Fibroblast of peridontal ligament (primary cell): ENCODE measurements at regions not wholly inside any gene's neighbourhood (a gene's known extent, or its start where the extent isn't known, plus 50 kb on each side); places are given as distances from the start of the nearest gene placed in this dataset.
A peak's percentile ranks its signal among the peaks of the same experiment; 100 is the strongest.

Source experiments
- DNase-seq: peaks from one replicate; pipeline ENCODE4 v3.0.0-alpha.2; 2010; ENCODE audit errors: extremely low read depth

GRCh38 chr15:69505956-69506556 lies 53.4 kb downstream of the RPLP1 start:
- DNase-seq: no peak

- DNase-seq: no peak
These were observed 56.0 kb downstream of the RPLP1 start for GRCh38 chr15:69508659-69509058.

GRCh38 chr15:69509131-69509530 lies 56.5 kb downstream of the RPLP1 start:
- no peak for DNase-seq

- no peak for DNase-seq
These were observed 57.9 kb downstream of the RPLP1 start for GRCh38 chr15:69510556-69510955.

GRCh38 chr15:69511015-69511414 lies 58.4 kb downstream of the RPLP1 start:
- DNase-seq: no peak

GRCh38 chr15:69511716-69512340 lies 59.2 kb downstream of the RPLP1 start:
- DNase-seq: no peak

- no peak for DNase-seq
These were observed 60.9 kb downstream of the RPLP1 start for GRCh38 chr15:69513450-69513960.

- DNase-seq: no peak
These were observed 61.4 kb downstream of the RPLP1 start for GRCh38 chr15:69513986-69514385.

- no peak for DNase-seq
These were observed 62.9 kb downstream of the RPLP1 start for GRCh38 chr15:69515508-69515907.

- DNase-seq: no peak
These were observed 63.3 kb downstream of the RPLP1 start for GRCh38 chr15:69515926-69516325.

GRCh38 chr15:69517052-69517451 lies 64.4 kb downstream of the RPLP1 start:
- DNase-seq: no peak

- no peak for DNase-seq
These were observed 66.2 kb downstream of the RPLP1 start for GRCh38 chr15:69518806-69519205.

GRCh38 chr15:69520067-69520466 lies 67.4 kb downstream of the RPLP1 start:
- no peak for DNase-seq

GRCh38 chr15:69522361-69522760 lies 69.7 kb downstream of the RPLP1 start:
- no peak for DNase-seq

- DNase-seq: peak; percentile 81
These were observed 70.7 kb downstream of the RPLP1 start for GRCh38 chr15:69523010-69524001.

GRCh38 chr15:69524296-69524695 lies 71.7 kb downstream of the RPLP1 start:
- no peak for DNase-seq

- no peak for DNase-seq
These were observed 72.2 kb downstream of the RPLP1 start for GRCh38 chr15:69524814-69525213.

- DNase-seq: no peak
These were observed 72.9 kb downstream of the RPLP1 start for GRCh38 chr15:69525543-69525942.

- peak; percentile 4 for DNase-seq
These were observed 73.8 kb downstream of the RPLP1 start for GRCh38 chr15:69526081-69527061.

GRCh38 chr15:69529141-69529540 lies 76.5 kb downstream of the RPLP1 start:
- DNase-seq: no peak

- DNase-seq: no peak
These were observed 77.5 kb downstream of the RPLP1 start for GRCh38 chr15:69529961-69530633.
